ENCODE measurements at regions not wholly inside any gene's neighbourhood (a gene's known extent, or its start where the extent isn't known, plus 50 kb on each side); places are given as distances from the start of the nearest gene placed in this dataset.
"Not testable (repeated sequence)": the region's sequence is repeated elsewhere in the genome, so short reads cannot be mapped to it uniquely, and the experiment has no call there.

- no peak for DNase-seq
These were observed 366.6 kb downstream of the METTL4 start for GRCh38 chr18:2204736-2205135.

- DNase-seq = no peak
These were observed 364.0 kb downstream of the METTL4 start for GRCh38 chr18:2207294-2207693.

- no peak for DNase-seq
These were observed 358.6 kb downstream of the METTL4 start for GRCh38 chr18:2212598-2213205.

GRCh38 chr18:2213905-2214304, 357.4 kb downstream of the METTL4 start:
- no peak for DNase-seq

- no peak for DNase-seq
These were observed 353.9 kb downstream of the METTL4 start for GRCh38 chr18:2217356-2217755.

- no peak for DNase-seq
These were observed 353.2 kb downstream of the METTL4 start for GRCh38 chr18:2218101-2218500.

- no peak for DNase-seq
These were observed 351.6 kb downstream of the METTL4 start for GRCh38 chr18:2219706-2220105.

GRCh38 chr18:2222270-2223185, 348.8 kb downstream of the METTL4 start:
- DNase-seq = no peak

- DNase-seq = no peak
These were observed 347.9 kb downstream of the METTL4 start for GRCh38 chr18:2223449-2223848.

- DNase-seq = no peak
These were observed 347.5 kb downstream of the METTL4 start for GRCh38 chr18:2223849-2224248.

GRCh38 chr18:2236232-2236631, 335.1 kb downstream of the METTL4 start:
- DNase-seq = no peak

- DNase-seq = no peak
These were observed 333.6 kb downstream of the METTL4 start for GRCh38 chr18:2237706-2238105.

GRCh38 chr18:2240311-2240705, 331.0 kb downstream of the METTL4 start:
- DNase-seq = no peak

GRCh38 chr18:2244641-2245040, 326.7 kb downstream of the METTL4 start:
- DNase-seq = no peak

- not testable (repeated sequence) for DNase-seq
These were observed 324.2 kb downstream of the METTL4 start for GRCh38 chr18:2247101-2247500.

GRCh38 chr18:2254977-2255376, 316.3 kb downstream of the METTL4 start:
- no peak for DNase-seq

GRCh38 chr18:2256577-2256976, 314.7 kb downstream of the METTL4 start:
- DNase-seq = no peak

- DNase-seq = no peak
These were observed 312.4 kb downstream of the METTL4 start for GRCh38 chr18:2258954-2259353.

- no peak for DNase-seq
These were observed 307.9 kb downstream of the METTL4 start for GRCh38 chr18:2263303-2263890.

- no peak for DNase-seq
These were observed 296.7 kb downstream of the METTL4 start for GRCh38 chr18:2274613-2275012.

GRCh38 chr18:2281086-2281485, 290.2 kb downstream of the METTL4 start:
- DNase-seq = no peak

GRCh38 chr18:2281523-2282199, 289.6 kb downstream of the METTL4 start:
- DNase-seq = no peak

GRCh38 chr18:2293109-2293839, 278.0 kb downstream of the METTL4 start:
- DNase-seq = no peak
